NCI-H1092 treated with DMSO at 0.1 percent for 48 hours (cell line): ENCODE measurements at regions not wholly inside any gene's neighbourhood (a gene's known extent, or its start where the extent isn't known, plus 50 kb on each side); places are given as distances from the start of the nearest gene placed in this dataset.

Experiments
- DNase-seq: peaks from one replicate; lab custom pipeline; 2025; lab: John Stamatoyannopoulos, UW

- DNase-seq = peak; percentile 17
These were observed 193.0 kb downstream of the TTC8 start for GRCh38 chr14:89017417-89017816.

GRCh38 chr14:89022274-89022673 is 197.8 kb downstream of the TTC8 start:
- DNase-seq = no peak

- DNase-seq = no peak
These were observed 200.2 kb downstream of the TTC8 start for GRCh38 chr14:89024691-89025090.

DNA sequence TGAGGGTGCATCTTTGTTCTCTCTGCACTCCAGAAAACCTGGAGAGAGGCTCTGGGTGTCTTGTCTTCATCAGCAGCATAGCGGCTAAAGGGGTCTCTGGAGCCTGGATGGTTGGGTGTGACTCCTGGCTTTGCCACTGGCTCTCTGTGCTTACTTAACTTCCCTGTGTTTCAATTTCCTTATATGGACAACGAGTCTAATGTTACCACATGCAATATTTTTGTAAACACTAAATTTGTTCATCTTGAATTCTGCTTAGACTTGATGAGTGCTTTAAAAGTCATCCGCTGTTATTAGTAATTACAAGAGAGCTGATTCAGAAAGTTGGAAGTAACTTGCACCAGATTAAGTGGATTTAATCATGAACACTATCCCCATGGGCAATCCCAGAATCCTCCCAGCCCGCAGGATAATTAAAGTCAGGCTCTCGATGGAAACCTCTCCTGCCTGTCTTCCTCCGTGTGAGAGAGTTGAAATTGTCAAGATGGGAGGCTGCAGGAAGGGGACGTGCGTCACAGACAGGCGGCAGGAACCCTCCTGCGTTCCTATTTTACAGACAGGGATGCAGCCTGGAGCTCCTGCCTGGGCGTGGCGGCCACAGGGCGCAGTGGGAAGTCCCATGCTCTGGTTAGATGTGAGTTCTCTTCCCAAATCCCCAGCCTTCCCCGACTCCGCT is 201.2 kb downstream of the TTC8 start:
- no peak for DNase-seq

DNA sequence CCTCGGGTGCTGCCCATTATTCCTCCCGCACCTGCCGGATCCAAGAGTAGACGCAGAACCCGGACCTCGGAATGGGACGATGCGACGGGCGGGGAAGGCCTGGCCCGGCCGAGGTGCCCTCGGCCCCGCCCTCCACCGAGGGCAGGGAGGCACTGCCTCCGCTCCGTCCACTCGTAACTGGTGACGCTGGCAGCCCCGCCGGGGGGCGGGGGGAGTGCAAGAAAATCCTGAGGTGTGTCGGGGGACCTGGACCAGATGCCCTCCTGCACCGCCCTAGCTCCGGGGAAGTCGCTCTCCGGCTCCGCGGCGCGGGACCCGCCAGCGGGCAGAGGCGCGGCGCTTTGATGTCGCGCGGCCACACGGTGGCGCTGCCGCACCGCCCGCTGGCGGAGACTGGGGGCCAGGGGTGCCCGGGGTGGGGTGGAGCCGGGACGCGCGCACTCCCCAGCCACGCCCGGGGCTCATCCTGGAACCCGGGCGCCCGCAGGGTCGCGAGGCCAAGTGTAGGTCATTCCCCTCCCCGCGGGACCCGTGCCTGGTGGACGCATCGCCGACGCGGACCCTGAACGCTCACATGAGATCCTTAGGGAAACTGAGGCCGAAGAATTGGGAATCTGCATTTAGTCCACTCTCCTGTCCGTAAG is 202.8 kb downstream of the TTC8 start:
- DNase-seq = peak; percentile 18

DNA sequence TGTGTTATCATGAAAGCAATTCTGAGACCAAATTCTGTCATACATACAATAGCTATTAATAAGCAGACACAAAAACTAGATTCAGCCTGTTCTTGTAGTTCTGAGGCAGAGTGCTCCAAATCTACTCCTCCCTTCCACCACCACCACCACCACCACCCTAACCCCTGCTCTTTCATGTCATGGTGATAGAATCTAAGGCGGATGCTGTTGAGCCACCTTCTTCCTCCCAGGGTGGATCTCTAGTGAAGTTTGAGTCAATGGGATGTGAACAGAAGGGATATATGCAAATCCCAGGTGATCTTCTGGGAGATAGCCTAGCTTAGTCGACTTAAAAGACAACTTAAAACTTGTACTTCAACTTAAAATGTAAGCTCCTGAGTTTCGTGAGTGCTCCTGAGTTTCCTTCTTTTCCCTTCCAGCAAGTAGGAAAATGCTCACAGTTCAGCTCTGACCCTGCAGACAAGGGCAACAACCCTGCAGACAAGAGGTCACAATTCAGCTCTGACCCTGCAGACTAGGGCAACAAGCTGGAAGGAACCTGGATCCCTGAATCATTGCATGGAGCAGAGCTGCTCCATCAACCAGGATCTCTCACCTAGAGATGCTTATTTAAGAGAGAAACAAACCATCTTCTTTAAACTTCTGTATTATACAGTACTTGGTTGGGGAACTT is 204.1 kb downstream of the TTC8 start:
- no peak for DNase-seq

DNA sequence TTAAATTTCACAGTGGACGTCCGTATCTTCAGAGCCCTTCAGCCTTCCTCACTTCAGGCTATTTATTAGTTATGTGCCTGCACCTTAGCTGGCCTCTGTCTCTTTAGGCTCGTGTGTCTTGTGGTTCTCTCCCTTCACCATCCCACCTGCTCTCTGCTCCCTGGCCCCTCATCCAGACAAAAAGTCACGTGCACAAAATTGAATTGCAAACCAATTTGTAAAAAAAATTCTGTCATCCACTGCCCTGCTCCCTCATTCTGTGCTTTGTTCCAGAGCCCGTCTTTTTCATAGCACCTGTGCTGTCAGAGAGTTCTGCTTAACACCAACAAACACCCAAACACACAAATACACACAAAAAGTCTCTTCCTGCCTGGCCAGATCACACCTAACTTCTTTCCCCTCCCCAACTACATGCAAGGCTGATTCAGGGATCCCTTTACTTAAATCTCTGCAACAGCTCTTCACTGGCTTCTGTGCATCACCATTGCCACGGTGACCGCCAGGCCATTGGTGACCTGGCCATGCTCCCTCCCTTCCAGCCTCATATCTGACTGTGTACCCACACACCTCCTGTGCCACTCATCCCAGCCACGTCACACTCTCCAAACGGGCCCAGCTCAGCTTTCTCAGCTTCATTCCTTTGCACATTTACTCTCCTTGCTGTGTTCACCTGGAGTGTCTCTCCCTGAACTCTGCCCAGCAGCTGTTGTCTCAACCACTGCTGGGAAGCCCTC is 205.7 kb downstream of the TTC8 start:
- no peak for DNase-seq

- no peak for DNase-seq
These were observed 206.5 kb downstream of the TTC8 start for GRCh38 chr14:89030921-89031320.

- DNase-seq = no peak
These were observed 207.7 kb downstream of the TTC8 start for GRCh38 chr14:89032086-89032649.

- peak; percentile 25 for DNase-seq
These were observed 209.3 kb downstream of the TTC8 start for GRCh38 chr14:89033756-89034155.

- DNase-seq = no peak
These were observed 211.9 kb downstream of the TTC8 start for GRCh38 chr14:89036371-89036770.

- DNase-seq = no peak
These were observed 212.6 kb downstream of the TTC8 start for GRCh38 chr14:89037065-89037464.

GRCh38 chr14:89040080-89040459 is 215.6 kb downstream of the TTC8 start:
- no peak for DNase-seq

DNA sequence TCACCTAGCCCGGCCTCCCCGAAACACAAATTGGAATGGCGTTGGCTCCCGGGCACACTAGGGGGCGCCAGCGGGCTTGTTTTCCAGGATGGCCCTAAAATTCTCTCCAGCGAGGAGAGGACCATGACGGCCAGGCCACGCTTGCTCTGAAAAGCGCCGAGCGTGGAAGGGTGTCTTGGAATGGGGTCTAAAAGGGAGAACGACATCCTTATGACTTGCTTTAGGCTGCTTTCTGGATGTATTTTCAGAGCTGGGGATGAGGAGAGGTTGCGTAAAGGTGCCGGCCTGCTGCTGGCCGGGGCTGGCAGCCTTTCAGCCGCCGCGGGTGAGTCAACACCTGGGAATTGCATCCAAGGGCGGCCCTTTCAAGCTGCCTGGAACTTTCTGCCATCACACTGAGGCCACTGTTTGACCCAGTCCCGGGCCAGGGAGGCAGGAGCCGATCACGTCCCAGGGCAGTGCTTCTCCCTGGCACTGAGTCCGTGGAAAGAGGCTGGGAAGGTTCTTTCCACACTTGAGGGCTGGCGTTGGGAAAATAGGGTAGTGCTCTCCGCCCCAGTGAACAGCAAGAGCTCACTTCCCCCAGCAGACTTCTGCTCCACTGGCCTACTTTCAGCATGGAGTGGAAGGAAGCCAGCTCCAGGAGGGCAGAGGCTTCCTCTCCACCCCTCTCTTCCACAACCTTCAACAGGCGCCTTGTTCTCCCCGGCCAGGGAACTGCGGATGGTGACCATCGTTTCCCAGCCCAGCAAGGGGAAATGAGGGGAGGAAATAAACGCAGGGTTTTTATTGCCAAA is 216.2 kb downstream of the TTC8 start:
- DNase-seq = peak; percentile 91

DNA sequence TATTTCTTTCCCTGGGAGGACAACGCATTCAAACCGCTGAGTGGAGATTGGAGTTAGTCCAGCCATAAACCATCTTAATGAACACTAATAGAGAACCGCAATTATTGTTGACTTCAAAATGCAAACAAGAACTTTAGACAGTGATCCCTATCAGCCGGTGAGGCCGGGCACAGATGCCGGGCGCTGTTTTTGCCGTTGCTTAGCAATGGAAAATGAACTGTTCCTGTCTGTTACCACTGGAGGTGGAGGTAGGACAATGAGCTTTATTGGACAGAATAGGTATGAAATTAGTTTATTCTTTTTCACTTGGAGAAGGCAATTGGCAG is 216.8 kb downstream of the TTC8 start:
- peak; percentile 91 for DNase-seq

DNA sequence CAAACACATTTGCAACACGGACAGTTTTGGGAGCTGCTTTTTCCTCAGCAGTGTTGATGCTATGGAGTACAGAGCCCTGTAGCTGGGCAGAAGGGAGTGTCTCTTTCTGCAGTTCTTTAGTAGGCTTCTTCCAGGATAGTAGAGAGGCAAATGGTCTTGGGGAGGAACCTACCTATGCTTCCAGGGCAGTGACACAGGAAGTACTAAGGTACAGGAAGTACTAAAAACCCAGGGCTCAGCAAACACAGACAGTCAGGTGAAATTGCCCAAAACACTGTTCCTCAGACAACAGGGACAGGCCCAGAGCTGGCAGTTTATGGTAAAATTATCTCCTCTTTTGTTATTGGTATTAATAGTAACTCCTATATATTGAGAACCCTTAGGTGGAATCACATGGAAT is 217.6 kb downstream of the TTC8 start:
- no peak for DNase-seq

GRCh38 chr14:89053303-89053702 is 228.9 kb downstream of the TTC8 start:
- no peak for DNase-seq

GRCh38 chr14:89056394-89056793 is 231.9 kb downstream of the TTC8 start:
- no peak for DNase-seq

DNA sequence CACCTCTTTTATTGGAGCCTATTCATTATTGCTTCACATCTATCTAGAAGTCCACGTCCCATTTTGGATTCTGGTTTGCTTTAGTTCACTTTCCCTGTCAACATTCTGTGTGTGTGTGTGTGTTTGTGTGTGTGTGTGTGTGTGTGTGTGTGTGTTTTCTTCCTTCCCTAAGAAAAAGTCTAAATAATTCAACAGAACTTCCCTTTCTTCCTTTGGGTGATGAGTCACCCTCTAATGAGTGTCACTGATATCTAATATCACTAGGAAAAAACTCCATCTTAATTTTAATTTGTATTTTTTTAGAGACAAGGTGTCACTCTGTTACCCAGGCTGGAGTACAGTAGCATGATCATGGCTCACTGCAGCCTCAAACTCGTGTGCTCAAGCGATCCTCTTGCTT is 234.2 kb downstream of the TTC8 start:
- DNase-seq = no peak

- DNase-seq = no peak
These were observed 235.7 kb downstream of the TTC8 start for GRCh38 chr14:89060191-89060590.

- no peak for DNase-seq
These were observed 237.2 kb downstream of the TTC8 start for GRCh38 chr14:89061696-89062095.

DNA sequence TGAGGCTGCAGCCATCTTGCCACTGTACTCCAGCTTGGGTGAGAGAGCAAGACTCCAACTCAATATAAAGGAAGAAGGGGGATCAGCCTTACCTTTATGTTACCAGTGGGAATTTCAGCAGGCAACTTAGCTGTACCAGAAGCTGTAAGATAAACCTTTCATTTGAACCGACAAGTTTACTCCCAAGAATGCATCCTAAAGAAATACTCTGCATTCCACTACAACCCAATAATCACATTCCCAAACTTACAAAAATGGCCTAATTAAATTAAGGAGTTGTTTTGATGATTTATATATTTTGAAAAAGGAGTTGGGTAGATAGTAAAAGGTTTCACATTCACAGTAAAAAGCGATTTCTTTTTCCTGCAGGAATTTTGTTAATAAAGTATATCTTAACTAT is 241.4 kb downstream of the TTC8 start:
- no peak for DNase-seq
